K562 (cell line): ENCODE measurements at regions not wholly inside any gene's neighbourhood (a gene's known extent, or its start where the extent isn't known, plus 50 kb on each side); places are given as distances from the start of the nearest gene placed in this dataset.

Source experiments
- OTX1 ChIP-seq: fragments of 450-650 bp; formaldehyde crosslinking; IDR thresholded peaks from 2 replicates; pipeline ENCODE4 v1.4.0; 2022; ENCODE audit warnings: mild to moderate bottlenecking
- ZKSCAN8 ChIP-seq: fragments of 200-800 bp; sonication (Bioruptor generic); IDR thresholded peaks from 2 replicates; pipeline ENCODE4 v1.6.1; 2016; ENCODE audit warnings: missing genetic modification characterization, missing compliant biosample characterization
- TF ChIP-seq, protein P1 (sequence below): sonication (generic); formaldehyde crosslinking; IDR thresholded peaks from 2 replicates; pipeline ENCODE4 v1.8.1; 2023; ENCODE audit warnings: mild to moderate bottlenecking, missing genetic modification reagents

DNA sequence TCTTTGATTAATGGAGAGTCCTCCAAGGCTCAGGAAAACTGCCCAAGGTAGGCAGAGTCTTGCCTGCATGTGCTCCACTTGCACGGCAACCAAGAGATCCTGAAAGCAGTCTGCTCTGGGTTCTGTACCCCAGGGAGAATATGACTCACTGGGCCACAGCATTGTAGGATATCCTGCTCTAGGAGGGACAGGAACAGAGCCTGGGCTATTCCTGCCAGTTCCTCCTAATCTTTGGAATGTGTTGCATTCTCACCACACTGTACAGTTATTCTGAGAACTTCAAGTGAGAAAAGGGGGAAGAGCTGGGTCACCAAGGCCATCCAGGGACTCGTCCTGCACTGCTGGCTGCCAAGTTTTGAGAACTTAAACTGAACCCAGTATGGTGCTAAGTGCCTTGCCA, 278.5 kb downstream of the MATN1 start:
- TF ChIP-seq OTX1 (CRISPR knock-in tag) (no peak), ZKSCAN8 (CRISPR knock-in tag) (no peak)
- TF ChIP-seq, protein P1, sequence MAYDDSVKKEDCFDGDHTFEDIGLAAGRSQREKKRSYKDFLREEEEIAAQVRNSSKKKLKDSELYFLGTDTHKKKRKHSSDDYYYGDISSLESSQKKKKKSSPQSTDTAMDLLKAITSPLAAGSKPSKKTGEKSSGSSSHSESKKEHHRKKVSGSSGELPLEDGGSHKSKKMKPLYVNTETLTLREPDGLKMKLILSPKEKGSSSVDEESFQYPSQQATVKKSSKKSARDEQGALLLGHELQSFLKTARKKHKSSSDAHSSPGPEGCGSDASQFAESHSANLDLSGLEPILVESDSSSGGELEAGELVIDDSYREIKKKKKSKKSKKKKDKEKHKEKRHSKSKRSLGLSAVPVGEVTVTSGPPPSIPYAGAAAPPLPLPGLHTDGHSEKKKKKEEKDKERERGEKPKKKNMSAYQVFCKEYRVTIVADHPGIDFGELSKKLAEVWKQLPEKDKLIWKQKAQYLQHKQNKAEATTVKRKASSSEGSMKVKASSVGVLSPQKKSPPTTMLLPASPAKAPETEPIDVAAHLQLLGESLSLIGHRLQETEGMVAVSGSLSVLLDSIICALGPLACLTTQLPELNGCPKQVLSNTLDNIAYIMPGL: no peak
